GM18951 (cell line): ENCODE measurements at regions not wholly inside any gene's neighbourhood (a gene's known extent, or its start where the extent isn't known, plus 50 kb on each side); places are given as distances from the start of the nearest gene placed in this dataset.
"Not testable (repeated sequence)": the region's sequence is repeated elsewhere in the genome, so short reads cannot be mapped to it uniquely, and the experiment has no call there.

Experiments
- POLR2A ChIP-seq: IDR thresholded peaks from 4 replicates; pipeline ENCODE4 v1.6.1; 2011; ENCODE audit warnings: mild to moderate bottlenecking; ENCODE audit not compliant: insufficient read length, insufficient read depth; ENCODE audit errors: extremely low read depth
- in situ Hi-C: fragments of 300-500 bp; cut with MboI; formaldehyde crosslinking; loops from one replicate; pipeline ENCODE4 v1.12.0; 2022; ENCODE audit warnings: low sequenced_read_pairs, mixed read lengths, inconsistent platforms; ENCODE audit not compliant: unreplicated experiment

DNA sequence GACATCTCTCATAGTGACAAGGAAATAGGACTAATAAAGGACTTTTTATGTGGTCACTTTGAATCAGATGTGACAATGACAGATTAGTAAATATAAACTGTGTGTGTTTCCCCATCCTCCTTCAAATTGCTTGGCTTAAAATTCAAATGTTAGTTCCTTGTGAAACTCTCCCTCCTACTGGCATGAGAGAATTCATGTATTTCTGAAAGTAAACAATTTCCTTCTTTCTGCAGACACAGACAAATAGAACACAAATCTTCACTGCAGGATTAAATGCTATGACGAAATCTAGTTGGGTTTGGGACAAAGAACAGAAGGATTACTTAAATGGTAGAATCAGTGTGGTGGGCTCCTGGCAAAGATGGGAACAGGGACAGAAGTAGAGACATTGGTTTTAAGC lies 328.7 kb upstream of the FAM98A start:
- no peak for TF ChIP-seq POLR2A
- in situ Hi-C loops: no loop called here

DNA sequence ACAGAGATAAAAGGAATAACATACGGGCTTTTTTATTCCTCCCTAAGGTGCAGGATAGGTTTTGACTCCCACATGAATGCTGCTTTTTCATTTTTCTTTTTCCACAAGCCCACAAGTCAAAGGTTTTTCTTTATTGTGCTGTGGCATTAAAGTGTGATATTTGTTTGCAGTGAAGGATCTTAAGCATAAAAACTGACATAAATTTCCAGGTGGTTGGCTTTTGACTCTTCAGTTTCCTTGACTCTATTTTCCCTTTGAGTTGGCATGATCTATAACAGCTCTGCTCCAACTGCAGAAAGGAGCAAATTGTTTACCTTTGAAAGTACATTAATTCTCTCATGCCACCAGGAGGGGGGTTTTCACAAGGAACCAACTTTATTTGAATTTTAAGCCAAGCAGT lies 326.2 kb upstream of the FAM98A start:
- in situ Hi-C loops: no loop called here
- TF ChIP-seq POLR2A: no peak

DNA sequence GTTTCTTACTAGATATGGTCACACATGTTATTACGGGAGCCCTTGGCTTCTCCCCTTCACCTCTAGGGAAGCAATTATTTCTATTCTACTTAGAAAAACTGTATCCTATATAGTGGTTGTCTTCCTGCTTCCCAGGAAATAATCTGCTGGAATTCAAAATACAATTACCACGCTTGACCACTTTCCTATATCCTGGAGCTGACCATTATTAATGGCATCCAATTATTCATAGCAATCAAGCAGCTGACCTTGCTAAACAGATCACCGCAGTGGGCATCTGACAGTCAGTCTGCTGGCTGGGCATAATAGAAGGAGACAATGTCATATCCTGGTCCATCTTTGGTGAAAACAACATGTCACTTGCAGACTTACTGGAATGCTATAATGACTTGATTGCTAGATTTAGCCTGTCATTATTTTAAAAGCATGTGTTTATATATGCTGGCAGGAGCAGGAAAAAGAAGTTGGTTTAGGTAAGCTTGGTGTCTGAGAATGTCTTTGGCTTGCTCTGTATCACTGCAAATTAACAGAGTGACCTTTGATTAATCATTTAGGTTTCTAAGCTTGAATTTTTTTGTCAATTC lies 325.6 kb upstream of the FAM98A start:
- in situ Hi-C loops: no loop called here
- TF ChIP-seq POLR2A: no peak

DNA sequence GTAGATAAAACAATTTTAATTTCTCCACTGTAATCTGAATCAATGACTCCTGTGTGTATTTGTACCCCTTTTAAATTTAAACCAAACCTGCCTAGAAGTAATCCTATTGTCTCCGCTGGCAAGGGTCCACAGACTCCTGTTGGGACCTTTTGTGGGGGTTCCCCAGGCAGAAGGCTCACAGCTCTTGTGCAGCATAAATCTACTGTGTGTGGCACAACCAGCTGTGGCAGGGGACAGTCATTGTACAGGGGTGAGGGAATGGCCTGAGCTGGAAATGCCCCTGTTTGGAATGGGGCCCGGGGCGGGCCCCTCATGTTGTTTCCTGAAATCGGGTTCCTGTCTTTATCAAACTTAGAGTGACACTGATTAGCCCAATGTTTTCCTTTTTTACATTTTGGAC lies 318.2 kb upstream of the FAM98A start:
- in situ Hi-C loops: no loop called here
- TF ChIP-seq POLR2A: no peak

DNA sequence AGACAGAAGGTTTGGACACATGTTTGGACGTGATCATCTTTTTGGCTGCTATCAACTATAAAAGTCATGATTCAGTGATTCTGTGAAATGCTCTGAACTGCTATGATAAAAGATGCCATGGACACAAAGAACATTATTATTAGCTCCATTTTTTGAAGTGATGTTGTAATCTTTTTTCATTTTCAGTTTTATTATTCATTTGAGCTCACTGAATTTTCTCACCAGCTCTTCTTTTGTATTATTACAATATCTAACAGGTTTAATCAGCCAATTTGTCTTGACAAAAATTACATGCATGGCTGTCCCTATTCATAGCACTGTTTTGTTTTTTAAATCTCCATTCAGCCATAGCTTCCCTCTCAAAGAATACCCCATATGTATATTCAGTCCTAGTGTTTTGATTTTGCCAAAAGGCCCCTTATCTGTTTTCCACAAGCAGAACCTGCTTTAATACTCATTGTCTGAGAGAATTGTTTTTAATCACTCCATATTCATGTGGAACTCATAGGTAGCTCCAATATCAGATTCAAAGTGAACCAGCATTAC lies 314.0 kb upstream of the FAM98A start:
- in situ Hi-C loops: no loop called here
- TF ChIP-seq POLR2A: no peak

DNA sequence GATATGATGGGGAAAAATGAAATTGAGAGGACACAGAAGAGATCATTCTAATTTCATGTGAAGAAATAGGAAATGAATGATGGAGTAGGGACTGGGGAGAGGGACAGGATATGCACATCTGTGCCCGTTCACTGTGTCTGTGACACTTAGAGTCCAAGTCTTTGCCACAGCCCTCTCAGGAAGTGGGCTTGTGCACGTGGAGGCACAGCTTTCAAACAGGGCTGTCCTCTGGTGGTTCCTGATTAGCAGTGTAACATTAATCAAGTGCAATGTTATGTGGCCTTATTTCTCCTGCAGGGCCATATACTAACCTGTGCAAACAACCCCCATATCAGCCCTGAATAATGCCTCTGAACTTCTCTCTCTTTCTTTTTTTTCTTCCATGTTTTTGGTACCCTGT lies 312.2 kb upstream of the FAM98A start:
- no peak for TF ChIP-seq POLR2A
- in situ Hi-C loops: no loop called here

DNA sequence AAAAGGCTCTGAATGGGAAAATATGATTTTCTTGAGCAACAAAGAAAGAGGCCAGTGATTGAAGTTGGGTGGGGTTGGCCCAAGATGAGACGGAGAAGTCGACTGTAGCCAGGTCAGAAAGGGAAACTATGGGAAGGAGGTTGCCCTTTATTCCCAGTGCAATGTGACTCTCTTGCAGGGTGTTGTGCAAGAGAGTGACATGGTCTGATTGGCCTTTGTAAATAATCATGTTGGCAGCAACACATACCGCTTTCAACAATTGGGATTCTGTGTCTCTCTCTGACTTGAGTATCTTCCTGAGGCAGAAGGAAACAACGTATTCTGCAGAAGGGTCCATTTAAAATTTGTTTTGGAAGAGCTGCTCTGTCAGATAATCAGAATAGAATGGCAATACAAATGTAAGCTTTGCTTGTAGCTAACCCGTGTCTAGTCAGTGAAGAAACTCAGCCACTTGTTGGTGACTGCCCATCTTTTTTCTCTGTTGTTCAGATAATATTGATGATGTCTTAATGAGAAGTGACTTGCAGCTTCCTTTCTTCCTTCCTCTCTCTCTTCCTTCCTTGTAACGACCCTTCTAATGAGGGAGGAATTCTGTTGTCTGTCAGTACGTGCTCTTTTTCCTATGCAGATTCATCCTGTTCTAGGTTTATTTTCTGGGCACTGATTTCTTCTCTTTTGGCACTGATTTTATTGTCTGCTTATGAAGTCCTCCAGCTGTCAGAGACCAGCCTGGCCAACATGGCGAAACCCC lies 311.0 kb upstream of the FAM98A start:
- in situ Hi-C loops: no loop called here
- TF ChIP-seq POLR2A: no peak

DNA sequence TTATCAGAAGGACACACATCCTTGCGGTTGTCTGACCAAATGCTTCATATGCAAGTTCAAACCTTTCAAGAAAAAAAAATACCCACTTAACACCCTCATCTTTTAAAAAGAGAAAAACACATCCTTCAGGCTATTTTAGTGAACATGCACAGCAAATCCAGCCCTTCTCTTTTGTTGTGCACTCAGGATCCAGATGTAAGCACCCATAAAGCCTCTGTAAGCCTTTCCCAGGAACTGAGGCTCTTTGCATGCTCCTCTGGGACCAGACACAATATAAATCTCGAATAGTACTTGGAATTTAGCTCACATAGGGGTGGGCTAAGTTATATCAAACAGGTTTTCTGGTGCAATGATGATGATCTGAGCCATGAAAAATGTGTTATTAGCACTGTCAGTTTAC lies 308.8 kb upstream of the FAM98A start:
- in situ Hi-C loops: no loop called here
- TF ChIP-seq POLR2A: no peak

DNA sequence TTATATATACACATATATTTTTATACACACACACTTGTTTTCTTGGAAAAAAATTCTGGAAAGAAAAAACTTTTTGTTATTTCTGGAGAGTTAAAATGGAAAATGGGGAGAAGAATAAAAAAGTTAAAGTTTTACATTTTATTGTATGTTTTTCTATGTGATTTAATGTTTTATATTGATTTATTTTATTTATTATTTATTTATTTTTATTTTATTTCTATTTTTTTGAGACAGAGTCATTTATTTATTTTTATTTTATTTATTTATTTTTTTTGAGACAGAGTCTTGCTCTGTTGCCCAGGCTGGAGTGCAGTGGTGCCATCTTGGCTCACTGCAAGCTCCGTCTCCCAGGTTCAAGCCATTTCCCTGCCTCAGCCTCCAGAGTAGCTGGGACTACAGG lies 307.0 kb upstream of the FAM98A start:
- in situ Hi-C loops: not testable (repeated sequence)

DNA sequence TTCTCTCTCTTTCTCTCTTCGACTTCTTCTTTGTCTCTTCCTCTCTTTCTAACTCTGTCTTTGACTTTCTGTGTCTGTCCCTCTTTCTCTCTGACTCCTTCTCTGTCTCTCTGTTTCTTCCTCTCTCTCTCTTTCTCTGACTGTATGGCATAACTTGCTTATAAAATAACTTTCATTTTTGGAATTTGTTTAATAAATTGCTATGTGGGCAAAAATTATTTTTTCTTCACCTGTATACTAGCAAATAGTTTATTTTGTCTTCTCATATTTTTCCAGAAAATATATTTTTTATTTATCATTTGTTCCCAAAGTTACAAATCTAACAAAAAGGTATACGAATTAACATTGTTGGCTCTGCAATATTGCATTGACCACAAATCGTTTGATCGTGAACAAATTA lies 305.7 kb upstream of the FAM98A start:
- in situ Hi-C loops: no loop called here
- no peak for TF ChIP-seq POLR2A

DNA sequence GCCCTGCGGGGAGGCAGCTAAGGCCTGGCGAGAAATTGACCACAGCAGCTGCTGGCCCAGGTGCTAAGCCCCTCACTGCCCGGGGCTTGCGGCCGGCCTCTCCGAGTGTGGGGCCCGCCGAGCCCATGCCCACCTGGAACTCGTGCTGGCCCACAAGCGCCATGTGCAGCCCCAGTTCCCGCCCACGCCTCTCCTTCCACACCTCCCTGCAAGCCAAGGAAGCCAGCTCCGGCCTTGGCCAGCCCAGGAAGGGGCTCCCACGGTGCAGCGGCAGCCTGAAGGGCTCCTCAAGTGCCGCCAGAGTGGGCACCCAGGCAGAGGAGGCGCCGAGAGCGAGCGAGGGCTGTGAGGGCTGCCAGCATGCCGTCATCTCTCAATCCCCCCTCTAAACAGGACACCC lies 304.6 kb upstream of the FAM98A start:
- in situ Hi-C loops: no loop called here
- no peak for TF ChIP-seq POLR2A

DNA sequence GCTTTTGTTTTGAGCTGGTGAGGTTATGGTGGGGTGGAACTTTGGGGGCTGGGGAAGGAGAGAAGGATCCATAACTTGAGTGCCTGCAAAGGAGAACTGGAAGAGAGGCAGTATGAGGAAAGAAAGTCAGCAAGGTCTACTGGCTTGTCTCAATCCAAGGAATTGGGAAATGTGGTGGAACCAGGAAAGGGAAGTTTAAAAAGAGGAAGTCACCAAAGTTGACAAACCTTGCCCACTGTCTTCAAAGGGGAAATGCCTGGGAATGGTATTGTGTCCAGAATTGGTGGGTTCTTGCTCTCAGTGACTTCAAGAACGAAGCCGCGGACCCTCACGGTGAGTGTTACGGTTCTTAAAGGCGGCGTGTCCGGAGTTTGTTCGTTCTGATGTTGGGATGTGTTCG lies 304.1 kb upstream of the FAM98A start:
- in situ Hi-C loops: no loop called here
- TF ChIP-seq POLR2A: no peak

DNA sequence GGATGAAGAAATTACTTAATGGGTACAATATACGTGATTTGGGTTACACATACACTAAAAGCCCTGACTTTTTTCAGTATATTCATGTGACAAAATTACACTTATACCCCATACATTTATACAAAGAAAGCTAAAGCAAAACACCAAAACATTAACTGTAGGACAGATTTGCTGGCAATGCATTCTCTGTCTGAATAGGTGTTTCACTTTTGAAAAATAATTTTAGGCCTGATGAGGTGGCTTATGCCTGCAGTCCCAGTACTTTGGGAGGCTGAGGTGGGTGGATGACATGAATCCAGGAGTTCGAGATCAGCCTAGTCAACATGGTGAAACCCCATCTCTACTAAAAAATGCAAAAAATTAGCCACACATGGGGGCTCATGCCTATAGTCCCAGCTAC lies 301.5 kb upstream of the FAM98A start:
- in situ Hi-C loops: no loop called here
- TF ChIP-seq POLR2A: no peak

DNA sequence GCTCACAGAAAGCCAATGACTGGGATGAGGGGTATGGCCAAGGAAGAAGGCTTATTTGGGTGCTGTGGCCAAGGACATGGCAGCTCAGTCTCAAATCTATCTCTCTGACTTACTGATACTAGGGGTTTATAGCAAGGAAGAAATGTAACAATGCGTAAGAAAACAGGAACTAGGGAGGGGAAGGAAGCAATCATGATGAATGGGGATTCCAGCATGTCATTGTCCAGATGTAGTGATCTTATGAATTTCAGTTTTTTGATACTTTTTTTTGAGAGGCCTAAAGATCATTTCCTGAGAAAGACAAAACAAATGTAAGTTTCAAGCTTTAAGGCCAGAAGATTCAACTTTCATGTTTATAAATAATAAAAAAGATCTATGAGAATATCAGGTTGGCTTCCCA lies 298.6 kb upstream of the FAM98A start:
- TF ChIP-seq POLR2A: no peak
- in situ Hi-C loops: no loop called here
